WTC11 (cell line): ENCODE measurements at regions not wholly inside any gene's neighbourhood (a gene's known extent, or its start where the extent isn't known, plus 50 kb on each side); places are given as distances from the start of the nearest gene placed in this dataset.

Experiments
- ELF4 ChIP-seq: sonication (generic); formaldehyde crosslinking; IDR thresholded peaks from 2 replicates; pipeline ENCODE4 v1.8.1; 2022; ENCODE audit warnings: low read depth, mild to moderate bottlenecking, moderate library complexity, missing genetic modification reagents
- MXD4 ChIP-seq: fragments of 250-450 bp; sonication (Bioruptor Pico); IDR thresholded peaks from 2 replicates; pipeline ENCODE4 v1.8.0; 2021; ENCODE audit warnings: mild to moderate bottlenecking, moderate library complexity, borderline replicate concordance
- TF ChIP-seq, protein P1 (sequence below): fragments of 200-600 bp; IDR thresholded peaks from 2 replicates; pipeline ENCODE4 v1.8.0; 2022; ENCODE audit warnings: antibody characterized with exemption

DNA sequence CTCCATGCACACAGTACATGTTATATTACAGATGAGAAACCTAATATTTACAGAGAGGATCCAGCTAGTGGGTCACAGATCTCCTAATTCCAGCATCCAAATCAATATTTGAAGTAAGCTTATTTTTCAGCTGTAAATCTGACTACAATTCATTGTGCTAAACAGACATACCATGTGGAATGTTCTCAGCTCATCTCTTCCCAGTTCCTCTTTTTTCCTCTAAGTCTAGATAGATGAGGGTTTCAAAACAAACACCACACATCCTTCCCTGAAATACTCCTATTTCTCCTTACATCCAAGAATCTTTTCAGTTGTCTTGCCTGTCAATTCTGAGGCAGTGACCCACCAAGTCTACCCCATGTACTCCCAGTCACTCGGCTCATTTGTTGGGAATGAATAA lies 200.7 kb upstream of the PIK3C3 start:
- TF ChIP-seq, protein P1, sequence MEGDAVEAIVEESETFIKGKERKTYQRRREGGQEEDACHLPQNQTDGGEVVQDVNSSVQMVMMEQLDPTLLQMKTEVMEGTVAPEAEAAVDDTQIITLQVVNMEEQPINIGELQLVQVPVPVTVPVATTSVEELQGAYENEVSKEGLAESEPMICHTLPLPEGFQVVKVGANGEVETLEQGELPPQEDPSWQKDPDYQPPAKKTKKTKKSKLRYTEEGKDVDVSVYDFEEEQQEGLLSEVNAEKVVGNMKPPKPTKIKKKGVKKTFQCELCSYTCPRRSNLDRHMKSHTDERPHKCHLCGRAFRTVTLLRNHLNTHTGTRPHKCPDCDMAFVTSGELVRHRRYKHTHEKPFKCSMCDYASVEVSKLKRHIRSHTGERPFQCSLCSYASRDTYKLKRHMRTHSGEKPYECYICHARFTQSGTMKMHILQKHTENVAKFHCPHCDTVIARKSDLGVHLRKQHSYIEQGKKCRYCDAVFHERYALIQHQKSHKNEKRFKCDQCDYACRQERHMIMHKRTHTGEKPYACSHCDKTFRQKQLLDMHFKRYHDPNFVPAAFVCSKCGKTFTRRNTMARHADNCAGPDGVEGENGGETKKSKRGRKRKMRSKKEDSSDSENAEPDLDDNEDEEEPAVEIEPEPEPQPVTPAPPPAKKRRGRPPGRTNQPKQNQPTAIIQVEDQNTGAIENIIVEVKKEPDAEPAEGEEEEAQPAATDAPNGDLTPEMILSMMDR: no peak
- no peak for TF ChIP-seq MXD4 (CRISPR knock-in tag)
- TF ChIP-seq ELF4 (CRISPR knock-in tag): no peak
